GM21515 (cell line): ENCODE measurements at regions not wholly inside any gene's neighbourhood (a gene's known extent, or its start where the extent isn't known, plus 50 kb on each side); places are given as distances from the start of the nearest gene placed in this dataset.

Experiments
- ATAC-seq: cut with Tn5 transposase; IDR thresholded peaks from one replicate; pipeline ENCODE4 v1.9.1; 2021; ENCODE audit not compliant: unreplicated experiment

GRCh38 chr13:67859904-67860303, 629.8 kb upstream of the PCDH9 start:
- no peak for ATAC-seq

DNA sequence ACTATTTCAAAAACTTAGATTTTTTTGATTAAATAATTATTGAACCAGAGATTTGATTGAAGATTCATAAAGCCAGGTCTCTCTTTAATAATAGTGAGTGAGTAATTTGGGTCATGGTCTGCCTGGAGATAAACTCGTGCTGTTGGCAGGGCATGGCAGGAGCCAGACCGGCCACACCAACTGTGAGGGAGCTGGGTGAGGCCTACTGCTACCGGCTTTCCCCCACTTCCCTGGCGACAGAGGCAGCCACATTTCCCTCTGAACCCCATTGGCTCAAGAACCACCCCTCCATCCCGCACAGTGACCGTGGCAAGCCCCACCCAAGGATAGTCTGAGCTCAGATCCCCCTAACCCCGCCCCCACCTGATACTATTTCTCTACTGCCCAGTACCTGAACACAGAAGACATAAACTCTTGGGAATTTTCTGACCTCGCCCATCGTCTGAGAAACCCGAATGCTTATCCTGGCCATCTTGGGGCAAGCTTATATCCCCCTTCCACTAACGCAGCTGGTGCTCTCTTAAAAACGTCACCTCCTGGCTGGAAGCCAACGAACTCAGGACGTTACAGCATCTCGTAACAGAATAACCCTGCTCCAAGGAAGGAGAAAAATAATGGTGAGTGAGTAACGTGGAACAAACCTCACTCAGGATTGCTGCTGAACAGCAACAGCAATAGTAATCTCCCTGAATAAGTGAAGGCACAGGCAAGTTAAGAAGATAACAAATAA, 627.6 kb upstream of the PCDH9 start:
- ATAC-seq, result no peak

DNA sequence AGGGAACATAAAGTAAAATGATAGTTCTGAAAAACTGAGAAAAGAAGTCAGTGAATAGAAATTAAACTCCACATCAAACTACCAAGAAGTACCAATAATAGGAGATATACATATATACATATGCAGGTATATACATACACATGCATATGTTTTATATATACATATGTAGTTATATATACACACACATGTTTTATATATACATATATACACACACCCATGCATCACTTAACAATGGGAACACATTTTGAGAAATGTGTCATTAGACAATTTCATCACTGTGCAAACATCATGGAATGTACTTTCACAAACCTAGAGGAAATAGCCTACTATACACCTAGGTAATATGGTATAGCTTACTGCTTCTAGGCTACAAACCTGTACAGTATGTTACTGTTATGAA, 626.8 kb upstream of the PCDH9 start:
- ATAC-seq, result no peak

DNA sequence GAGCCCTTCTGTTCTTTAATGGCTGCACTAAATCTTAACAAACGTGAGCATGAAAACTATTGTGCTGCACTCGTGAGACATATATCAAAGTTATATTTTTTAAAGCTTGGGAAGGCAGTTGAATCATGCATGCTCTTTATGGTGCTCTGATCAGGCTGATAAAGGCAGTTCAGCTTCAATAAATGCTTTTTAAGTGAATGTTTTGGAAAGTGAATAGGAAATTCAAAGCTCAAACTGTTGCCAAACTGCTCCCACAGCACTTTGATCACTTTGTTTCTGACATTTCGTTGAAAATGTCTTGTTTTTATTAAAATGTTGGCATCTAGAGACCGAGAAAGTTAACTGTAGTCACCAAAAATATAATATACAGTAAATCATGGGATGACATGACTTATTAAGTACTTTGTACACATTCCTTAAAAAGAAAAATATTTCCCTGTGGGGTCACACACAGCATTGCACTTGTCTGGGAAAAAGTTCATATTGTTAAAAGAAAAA, 625.7 kb upstream of the PCDH9 start:
- ATAC-seq, result no peak

GRCh38 chr13:67854990-67855389, 624.9 kb upstream of the PCDH9 start:
- no peak for ATAC-seq

DNA sequence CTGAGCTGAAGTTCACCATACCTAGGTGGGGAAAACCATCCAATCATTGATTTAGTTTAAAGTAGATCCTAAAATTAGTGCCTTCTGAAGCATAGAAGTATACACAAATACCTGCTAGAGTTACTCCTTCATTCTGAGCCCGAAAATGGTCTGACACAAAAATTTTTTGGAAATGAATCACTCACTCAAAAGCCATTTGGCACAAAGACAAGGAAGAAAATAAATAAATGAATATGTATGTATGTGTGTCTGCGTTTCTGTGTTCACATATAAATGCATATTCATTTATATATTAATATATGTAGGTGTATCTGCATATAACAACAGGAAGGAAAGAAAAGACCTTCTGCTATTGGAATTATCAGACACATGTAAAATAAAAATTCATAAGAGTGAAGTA, 614.4 kb upstream of the PCDH9 start:
- ATAC-seq, result no peak

DNA sequence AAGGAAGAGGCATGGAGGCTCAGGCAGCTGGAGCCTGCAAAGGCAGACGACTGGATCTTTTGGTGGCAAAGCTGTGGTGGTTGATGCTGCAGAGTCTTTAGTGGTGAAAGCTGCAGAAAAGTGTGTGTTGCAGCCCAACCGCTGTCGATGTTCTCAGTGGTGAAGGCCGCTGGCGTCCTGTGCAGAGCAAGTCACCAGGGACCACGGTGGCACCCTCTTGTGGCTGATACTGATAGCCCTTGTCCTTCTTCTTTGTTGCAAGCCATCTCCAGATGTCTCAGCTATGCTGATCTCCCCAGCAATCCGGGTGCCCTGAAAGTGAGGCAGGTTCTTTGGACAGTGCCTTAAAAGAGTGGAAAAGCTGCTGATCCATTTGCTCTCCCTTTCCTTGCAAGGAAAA, 610.9 kb upstream of the PCDH9 start:
- no peak for ATAC-seq

GRCh38 chr13:67833564-67833963, 603.4 kb upstream of the PCDH9 start:
- ATAC-seq, result no peak

GRCh38 chr13:67829641-67830040, 599.5 kb upstream of the PCDH9 start:
- no peak for ATAC-seq

DNA sequence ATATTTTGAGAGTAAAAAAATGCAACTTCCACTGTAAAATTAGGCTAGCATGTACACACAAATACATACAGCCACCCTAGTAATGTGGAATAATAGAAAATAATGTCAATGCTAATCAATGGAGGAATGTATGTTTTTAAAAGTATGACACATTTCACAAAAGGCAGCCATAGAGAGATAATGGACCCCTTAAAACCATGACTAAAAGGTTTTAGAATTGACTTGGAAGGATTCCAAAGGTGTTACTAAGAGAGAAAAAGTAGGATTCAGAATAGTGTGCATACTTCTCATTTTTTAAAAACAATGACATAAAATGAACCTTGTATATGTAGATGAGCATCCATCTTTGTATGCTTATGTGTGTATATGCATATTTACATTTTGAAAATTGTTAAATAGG, 597.9 kb upstream of the PCDH9 start:
- ATAC-seq, result no peak

- ATAC-seq, result no peak
Observed at GRCh38 chr13:67821606-67822005, 591.5 kb upstream of the PCDH9 start.

GRCh38 chr13:67806796-67807195, 576.7 kb upstream of the PCDH9 start:
- no peak for ATAC-seq

- ATAC-seq, result no peak
Observed at GRCh38 chr13:67803118-67803517, 573.0 kb upstream of the PCDH9 start.

- ATAC-seq, result no peak
Observed at GRCh38 chr13:67792151-67792676, 562.1 kb upstream of the PCDH9 start.

DNA sequence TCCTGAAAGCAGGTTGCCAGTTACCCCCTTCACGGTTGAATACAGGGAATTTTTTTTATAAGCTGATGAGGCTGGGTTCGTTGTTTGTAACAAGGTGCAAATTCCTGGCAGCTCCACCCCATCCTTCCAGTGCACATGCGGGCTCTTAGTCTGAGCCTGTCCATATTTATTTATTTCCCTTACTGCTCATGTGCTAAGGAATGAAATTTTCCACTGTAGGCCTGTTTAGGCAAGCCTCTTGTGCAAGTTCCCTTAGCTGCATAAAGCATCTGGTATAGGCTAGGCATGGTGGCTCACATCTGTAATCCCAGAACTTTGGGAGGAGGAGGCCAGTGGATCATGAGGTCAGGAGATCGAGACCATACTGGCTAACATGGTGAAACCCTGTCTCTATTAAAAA, 560.9 kb upstream of the PCDH9 start:
- ATAC-seq, result no peak

DNA sequence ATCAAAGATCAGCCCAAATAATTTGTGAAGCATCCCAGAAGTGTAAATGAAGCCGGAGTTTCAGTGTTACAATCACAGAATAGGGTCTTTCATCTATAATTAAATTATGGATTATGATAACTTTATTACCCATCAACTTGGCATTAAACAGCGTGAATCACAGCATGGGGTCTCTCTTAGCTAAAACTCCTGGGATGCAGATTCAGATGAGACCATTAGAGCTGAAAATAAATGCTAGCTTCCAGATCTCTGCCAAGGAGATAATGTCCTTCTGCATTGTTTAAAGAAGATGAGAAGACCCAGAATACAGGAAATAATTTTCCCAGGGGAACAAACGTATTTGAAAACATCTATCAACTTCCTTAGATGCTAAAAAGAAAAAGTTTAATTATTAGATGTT, 546.0 kb upstream of the PCDH9 start:
- no peak for ATAC-seq

DNA sequence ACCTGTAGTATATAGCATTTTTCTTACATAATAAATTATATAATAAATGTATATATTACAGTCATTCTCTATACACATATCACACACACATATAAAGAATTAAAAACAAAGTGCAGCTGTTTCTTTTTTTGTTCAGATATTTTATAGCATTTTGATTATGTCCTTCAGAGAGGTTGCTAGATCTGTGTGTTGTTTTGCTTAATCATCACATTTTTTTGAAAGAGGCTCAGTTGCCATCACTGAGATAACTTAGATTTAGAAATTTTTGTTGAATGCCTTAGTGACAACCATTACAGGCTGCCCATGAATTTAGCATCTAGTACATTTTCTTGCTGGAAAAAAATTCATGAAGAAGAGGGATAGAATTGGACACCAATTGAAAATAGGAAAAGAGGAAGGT, 545.2 kb upstream of the PCDH9 start:
- no peak for ATAC-seq

GRCh38 chr13:67772807-67773453, 542.8 kb upstream of the PCDH9 start:
- no peak for ATAC-seq

- no peak for ATAC-seq
Observed at GRCh38 chr13:67771106-67771505, 541.0 kb upstream of the PCDH9 start.

- ATAC-seq, result no peak
Observed at GRCh38 chr13:67769987-67770341, 539.8 kb upstream of the PCDH9 start.

DNA sequence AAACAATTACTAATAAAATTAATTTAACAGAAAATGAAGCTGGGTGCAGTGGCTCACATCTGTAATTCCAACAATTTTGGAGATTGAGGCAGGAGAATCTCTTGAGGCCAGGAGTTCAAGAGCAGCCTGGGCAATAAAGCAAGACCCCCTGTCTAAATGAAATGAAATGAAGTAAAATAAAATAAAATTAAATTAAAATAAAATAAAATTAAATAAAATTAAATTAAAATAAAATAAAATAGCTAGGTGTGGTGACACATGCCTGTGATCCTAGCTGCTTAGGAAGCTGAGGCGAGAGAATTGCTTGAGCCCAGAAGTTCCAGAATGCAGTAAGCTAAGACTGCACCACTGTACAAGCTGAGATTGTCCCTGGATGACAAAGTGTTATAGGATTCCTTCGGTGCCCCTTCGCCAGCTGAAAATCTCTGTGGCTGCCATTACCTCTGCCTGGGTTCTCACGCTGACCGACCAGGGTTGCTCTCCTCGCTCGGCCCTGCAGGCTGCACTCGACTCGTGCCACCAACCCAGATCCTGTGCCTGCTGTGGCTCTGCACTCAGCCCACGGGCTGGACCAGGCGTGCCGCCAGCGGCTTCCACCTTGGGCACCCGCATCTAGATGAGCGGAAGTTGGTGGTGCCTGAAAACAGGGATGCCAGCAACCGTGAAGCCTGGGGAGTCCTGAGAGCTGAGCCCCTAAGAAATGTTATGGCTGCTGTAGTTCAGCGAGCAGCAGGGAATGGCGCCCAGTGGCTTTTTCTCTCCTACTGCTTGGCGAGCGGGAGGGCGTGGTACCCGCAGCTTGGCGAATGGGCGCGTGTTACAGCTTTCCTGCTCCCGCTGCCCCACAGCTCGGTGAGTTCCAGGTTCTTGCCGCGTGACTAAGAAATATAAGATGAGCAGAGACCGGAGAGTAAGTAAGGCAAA, 539.2 kb upstream of the PCDH9 start:
- no peak for ATAC-seq
